Cardiac muscle cell (in vitro differentiated cells and primary cell): ENCODE measurements at regions not wholly inside any gene's neighbourhood (a gene's known extent, or its start where the extent isn't known, plus 50 kb on each side); places are given as distances from the start of the nearest gene placed in this dataset.
"Not testable (repeated sequence)": the region's sequence is repeated elsewhere in the genome, so short reads cannot be mapped to it uniquely, and the experiment has no call there.

Experiments used
- DNase-seq, 2 donors: peaks; one replicate each; pipeline versions ENCODE4 v3.0.0 to v3.0.0-alpha.2; 2010 to 2017; ENCODE audit warnings: low read depth in 1 of 2, low spot score in 1 of 2
- H3K27ac ChIP-seq: fragments of 200-600 bp; sonication (generic); 2 replicates; pipeline ENCODE4 v1.5.1; 2016
- H3K27me3 ChIP-seq: fragments of 200-600 bp; sonication (generic); 2 replicates; pipeline ENCODE4 v1.6.0; 2016; ENCODE audit warnings: control low read depth
- H3K36me3 ChIP-seq: fragments of 200-600 bp; sonication (generic); 2 replicates; pipeline ENCODE4 v1.5.1; 2016; ENCODE audit warnings: control low read depth
- H3K4me1 ChIP-seq: fragments of 200-600 bp; sonication (generic); 2 replicates; pipeline ENCODE4 v1.8.1; 2017; ENCODE audit warnings: low read depth, mild to moderate bottlenecking, mixed run types
- H3K4me3 ChIP-seq: fragments of 200-600 bp; sonication (generic); 2 replicates; pipeline ENCODE4 v1.5.1; 2016; ENCODE audit warnings: mild to moderate bottlenecking
- H3K9me3 ChIP-seq: fragments of 200-600 bp; sonication (generic); 2 replicates; pipeline ENCODE4 v1.5.1; 2017; ENCODE audit warnings: low read depth, mild to moderate bottlenecking, control low read depth
- TF ChIP-seq, protein P1 (sequence below): IDR thresholded peaks from 2 replicates; pipeline ENCODE4 v1.5.1; 2012; ENCODE audit warnings: low read depth, mild to moderate bottlenecking, low read length

DNA sequence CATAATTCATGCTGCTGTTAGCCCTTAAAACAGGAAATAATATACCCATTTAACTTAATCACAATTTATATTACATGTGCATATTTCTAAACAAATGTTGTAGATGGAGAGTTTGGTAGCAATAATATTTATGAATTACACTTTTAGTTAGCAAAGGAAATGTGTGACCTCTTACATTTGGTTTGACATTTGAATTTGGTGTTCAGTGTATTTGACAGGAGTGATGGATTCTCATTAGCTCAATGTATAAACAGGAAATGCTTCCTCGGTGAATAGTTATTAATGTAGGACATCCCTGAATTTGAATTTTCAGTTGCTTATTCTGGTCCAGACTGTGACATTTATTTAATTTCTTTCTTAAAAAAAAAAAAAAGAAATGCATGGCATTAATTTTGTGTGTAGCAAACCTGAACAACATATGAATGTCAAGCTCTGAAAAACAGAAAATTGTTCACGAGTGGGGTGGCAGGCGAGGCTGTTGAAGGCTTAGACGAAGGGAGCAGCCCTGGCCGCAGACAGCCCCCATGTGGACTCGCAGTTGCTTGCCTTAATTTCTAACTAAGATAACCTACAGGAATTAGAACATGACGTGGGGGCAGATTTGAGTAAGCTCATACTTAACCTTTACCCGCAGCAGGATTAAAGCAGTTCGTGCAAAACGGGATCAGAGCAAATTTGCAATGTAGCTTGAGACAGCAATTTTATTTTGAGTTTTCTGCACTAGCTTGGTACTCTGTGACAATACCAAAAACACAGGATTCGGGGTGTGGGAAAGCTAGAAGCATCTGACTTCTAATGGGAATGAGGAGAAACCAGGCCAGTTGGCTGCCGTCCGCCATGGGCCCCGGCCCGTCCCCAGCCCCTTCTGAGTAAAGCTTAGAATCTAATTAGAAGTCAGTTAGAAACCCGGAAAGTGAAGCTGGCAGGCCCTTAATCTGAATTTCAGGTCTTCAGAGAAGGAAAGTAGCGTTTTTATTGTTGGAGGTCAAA is 134.3 kb downstream of the MACROH2A1 start:
- Histone ChIP-seq H3K9me3 (no peaks in the 10 kb centered on the region), H3K4me3 (no peak overlapping the region), H3K36me3 (no peaks in the 10 kb centered on the region), H3K27ac (no peak overlapping the region), H3K4me1 (no peaks in the 10 kb centered on the region), H3K27me3 (peaks cover 14% of the 10 kb centered on the region)
- DNase-seq, result no peak
- TF ChIP-seq, protein P1, sequence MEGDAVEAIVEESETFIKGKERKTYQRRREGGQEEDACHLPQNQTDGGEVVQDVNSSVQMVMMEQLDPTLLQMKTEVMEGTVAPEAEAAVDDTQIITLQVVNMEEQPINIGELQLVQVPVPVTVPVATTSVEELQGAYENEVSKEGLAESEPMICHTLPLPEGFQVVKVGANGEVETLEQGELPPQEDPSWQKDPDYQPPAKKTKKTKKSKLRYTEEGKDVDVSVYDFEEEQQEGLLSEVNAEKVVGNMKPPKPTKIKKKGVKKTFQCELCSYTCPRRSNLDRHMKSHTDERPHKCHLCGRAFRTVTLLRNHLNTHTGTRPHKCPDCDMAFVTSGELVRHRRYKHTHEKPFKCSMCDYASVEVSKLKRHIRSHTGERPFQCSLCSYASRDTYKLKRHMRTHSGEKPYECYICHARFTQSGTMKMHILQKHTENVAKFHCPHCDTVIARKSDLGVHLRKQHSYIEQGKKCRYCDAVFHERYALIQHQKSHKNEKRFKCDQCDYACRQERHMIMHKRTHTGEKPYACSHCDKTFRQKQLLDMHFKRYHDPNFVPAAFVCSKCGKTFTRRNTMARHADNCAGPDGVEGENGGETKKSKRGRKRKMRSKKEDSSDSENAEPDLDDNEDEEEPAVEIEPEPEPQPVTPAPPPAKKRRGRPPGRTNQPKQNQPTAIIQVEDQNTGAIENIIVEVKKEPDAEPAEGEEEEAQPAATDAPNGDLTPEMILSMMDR, result no peak

GRCh38 chr5:135263022-135263668 is 135.9 kb downstream of the MACROH2A1 start:
- TF ChIP-seq, protein P1, result no peak
- no peak for DNase-seq
- Histone ChIP-seq H3K4me1 (no peaks in the 10 kb centered on the region), H3K4me3 (no peak overlapping the region), H3K36me3 (no peaks in the 10 kb centered on the region), H3K27me3 (peaks cover 14% of the 10 kb centered on the region), H3K9me3 (no peaks in the 10 kb centered on the region), H3K27ac (no peak overlapping the region)

GRCh38 chr5:135262364-135262763 is 136.7 kb downstream of the MACROH2A1 start:
- no peak overlapping the region for H3K27ac ChIP-seq
- TF ChIP-seq, protein P1, result no peak
- H3K27me3 ChIP-seq, result peaks cover 14% of the 10 kb centered on the region
- no peaks in the 10 kb centered on the region for H3K9me3 ChIP-seq
- H3K36me3 ChIP-seq, result no peaks in the 10 kb centered on the region
- H3K4me1 ChIP-seq, result no peaks in the 10 kb centered on the region
- no peak overlapping the region for H3K4me3 ChIP-seq
- no peak for DNase-seq

DNA sequence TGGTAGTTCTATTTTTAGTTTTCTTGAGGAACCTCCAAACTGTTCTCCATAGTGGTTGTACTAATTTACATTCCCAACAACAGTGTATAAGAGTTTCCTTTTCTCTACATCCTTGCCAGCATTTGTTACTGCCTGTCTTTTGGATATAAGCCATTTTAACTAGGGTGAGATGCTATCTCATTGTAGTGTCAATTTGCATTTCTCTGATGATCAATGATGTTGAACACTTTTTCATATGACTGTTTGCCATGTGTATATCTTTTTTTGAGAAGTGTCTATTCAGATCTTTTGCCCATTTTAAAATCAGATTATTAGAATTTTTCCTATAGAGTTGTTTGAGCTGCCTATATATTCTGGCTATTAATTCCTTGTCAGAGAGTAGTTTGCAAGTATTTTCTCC is 138.9 kb downstream of the MACROH2A1 start:
- H3K4me3 ChIP-seq, H3K27ac ChIP-seq, H3K9me3 ChIP-seq, H3K36me3 ChIP-seq, H3K27me3 ChIP-seq, DNase-seq: not testable (repeated sequence)
- peaks cover 10% of the 10 kb centered on the region for H3K4me1 ChIP-seq

- peaks cover 20% of the 10 kb centered on the region for H3K4me1 ChIP-seq
- TF ChIP-seq, protein P1, result no peak
- no peaks in the 10 kb centered on the region for H3K36me3 ChIP-seq
- peak in 1 of 2 donors; percentile 40 for DNase-seq
- no peaks in the 10 kb centered on the region for H3K27me3 ChIP-seq
- no peaks in the 10 kb centered on the region for H3K9me3 ChIP-seq
- no peak overlapping the region for H3K4me3 ChIP-seq
- no peak overlapping the region for H3K27ac ChIP-seq
These were observed 143.4 kb downstream of the MACROH2A1 start for GRCh38 chr5:135255461-135256178.
